HCT116 (cell line): ENCODE measurements at regions not wholly inside any gene's neighbourhood (a gene's known extent, or its start where the extent isn't known, plus 50 kb on each side); places are given as distances from the start of the nearest gene placed in this dataset.

ENCODE experiments used
- POLR2A ChIP-seq: IDR thresholded peaks from 2 replicates; pipeline ENCODE4 v1.7.0; 2011; ENCODE audit warnings: borderline replicate concordance; ENCODE audit not compliant: insufficient read depth, insufficient read length; ENCODE audit errors: extremely low read depth
- POLR2AphosphoS5 ChIP-seq: IDR thresholded peaks from 2 replicates; pipeline ENCODE4 v1.6.1; 2011; ENCODE audit warnings: mild to moderate bottlenecking, low read depth, low read length, moderate library complexity
- YY1 ChIP-seq: IDR thresholded peaks from 2 replicates; pipeline ENCODE4 v1.6.1; 2011; ENCODE audit warnings: low read length, low read depth, moderate library complexity, mild to moderate bottlenecking; ENCODE audit not compliant: insufficient replicate concordance; ENCODE audit errors: extremely low read depth
- TF ChIP-seq, protein P1 (sequence below), 3 experiments: fragments of 200-600 bp in 1 of 3; sonication (generic) in 1 of 3; IDR thresholded peaks in 2 of 3; conservative IDR thresholded peaks in 1 of 3; 2 replicates each; pipeline ENCODE4 v1.5.1; 2012 to 2017; ENCODE audit warnings: low read depth in 2 of 3, low read length in 2 of 3, antibody characterized with exemption in 1 of 3, borderline replicate concordance in 1 of 3, control low read depth in 1 of 3, mild to moderate bottlenecking in 1 of 3, mixed read lengths in 1 of 3, mixed run types in 1 of 3, moderate library complexity in 1 of 3; ENCODE audit not compliant: insufficient read depth in 1 of 3
- TF ChIP-seq, protein P2 (sequence below): IDR thresholded peaks from 2 replicates; pipeline ENCODE4 v1.6.1; 2011; ENCODE audit warnings: mild to moderate bottlenecking, low read length, moderate library complexity; ENCODE audit not compliant: insufficient replicate concordance; ENCODE audit errors: extremely low read depth
- TF ChIP-seq, protein P3 (sequence below): IDR thresholded peaks from 2 replicates; pipeline ENCODE4 v1.6.1; 2012

- TF ChIP-seq POLR2AphosphoS5 (no peak), POLR2A (no peak), YY1 (no peak)
- TF ChIP-seq, protein P1, sequence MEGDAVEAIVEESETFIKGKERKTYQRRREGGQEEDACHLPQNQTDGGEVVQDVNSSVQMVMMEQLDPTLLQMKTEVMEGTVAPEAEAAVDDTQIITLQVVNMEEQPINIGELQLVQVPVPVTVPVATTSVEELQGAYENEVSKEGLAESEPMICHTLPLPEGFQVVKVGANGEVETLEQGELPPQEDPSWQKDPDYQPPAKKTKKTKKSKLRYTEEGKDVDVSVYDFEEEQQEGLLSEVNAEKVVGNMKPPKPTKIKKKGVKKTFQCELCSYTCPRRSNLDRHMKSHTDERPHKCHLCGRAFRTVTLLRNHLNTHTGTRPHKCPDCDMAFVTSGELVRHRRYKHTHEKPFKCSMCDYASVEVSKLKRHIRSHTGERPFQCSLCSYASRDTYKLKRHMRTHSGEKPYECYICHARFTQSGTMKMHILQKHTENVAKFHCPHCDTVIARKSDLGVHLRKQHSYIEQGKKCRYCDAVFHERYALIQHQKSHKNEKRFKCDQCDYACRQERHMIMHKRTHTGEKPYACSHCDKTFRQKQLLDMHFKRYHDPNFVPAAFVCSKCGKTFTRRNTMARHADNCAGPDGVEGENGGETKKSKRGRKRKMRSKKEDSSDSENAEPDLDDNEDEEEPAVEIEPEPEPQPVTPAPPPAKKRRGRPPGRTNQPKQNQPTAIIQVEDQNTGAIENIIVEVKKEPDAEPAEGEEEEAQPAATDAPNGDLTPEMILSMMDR (IDR thresholded peaks at IDR 0.05 in 2 of 3, conservative IDR thresholded peaks at IDR 0.05 in 1 of 3; ENCODE audit: borderline replicate concordance in 1 of 3, insufficient read depth in 1 of 3, low read depth in 2 of 3, low read length in 2 of 3), result no peak
- TF ChIP-seq, protein P2, sequence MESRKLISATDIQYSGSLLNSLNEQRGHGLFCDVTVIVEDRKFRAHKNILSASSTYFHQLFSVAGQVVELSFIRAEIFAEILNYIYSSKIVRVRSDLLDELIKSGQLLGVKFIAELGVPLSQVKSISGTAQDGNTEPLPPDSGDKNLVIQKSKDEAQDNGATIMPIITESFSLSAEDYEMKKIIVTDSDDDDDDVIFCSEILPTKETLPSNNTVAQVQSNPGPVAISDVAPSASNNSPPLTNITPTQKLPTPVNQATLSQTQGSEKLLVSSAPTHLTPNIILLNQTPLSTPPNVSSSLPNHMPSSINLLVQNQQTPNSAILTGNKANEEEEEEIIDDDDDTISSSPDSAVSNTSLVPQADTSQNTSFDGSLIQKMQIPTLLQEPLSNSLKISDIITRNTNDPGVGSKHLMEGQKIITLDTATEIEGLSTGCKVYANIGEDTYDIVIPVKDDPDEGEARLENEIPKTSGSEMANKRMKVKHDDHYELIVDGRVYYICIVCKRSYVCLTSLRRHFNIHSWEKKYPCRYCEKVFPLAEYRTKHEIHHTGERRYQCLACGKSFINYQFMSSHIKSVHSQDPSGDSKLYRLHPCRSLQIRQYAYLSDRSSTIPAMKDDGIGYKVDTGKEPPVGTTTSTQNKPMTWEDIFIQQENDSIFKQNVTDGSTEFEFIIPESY, result no peak
- TF ChIP-seq, protein P3, sequence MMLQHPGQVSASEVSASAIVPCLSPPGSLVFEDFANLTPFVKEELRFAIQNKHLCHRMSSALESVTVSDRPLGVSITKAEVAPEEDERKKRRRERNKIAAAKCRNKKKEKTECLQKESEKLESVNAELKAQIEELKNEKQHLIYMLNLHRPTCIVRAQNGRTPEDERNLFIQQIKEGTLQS, result no peak
Measured at GRCh38 chr3:189529889-189530471, 101.2 kb upstream of the TP63 start.
